ENCODE measurements at regions not wholly inside any gene's neighbourhood (a gene's known extent, or its start where the extent isn't known, plus 50 kb on each side); places are given as distances from the start of the nearest gene placed in this dataset.

- Histone ChIP-seq H3K9ac (ENCODE audit: low read length) (no peak overlapping the region), H3K27ac (ENCODE audit: low read length in 2 of 2) (no peak overlapping the region), H2AFZ (ENCODE audit: insufficient read depth, low read depth, low read length, poor library complexity, severe bottlenecking) (no peak overlapping the region), H3K9me3 (ENCODE audit: control extremely low read depth in 1 of 3, control insufficient read depth in 2 of 3, insufficient read depth in 1 of 3, low read length in 2 of 3) (no peaks in the 10 kb centered on the region), H3K4me2 (replicated peaks; ENCODE audit: low read depth, low read length, poor library complexity, severe bottlenecking) (no peak overlapping the region), H3K79me2 (ENCODE audit: control insufficient read depth, insufficient read depth, low read length) (no peaks in the 10 kb centered on the region), H3K4me1 (ENCODE audit: control insufficient read depth in 2 of 2, insufficient read depth in 2 of 2, low read length in 2 of 2) (no peaks in the 10 kb centered on the region), H3K27me3 (replicated peaks in 1 of 4; ENCODE audit: control extremely low read depth in 1 of 4, control insufficient read depth in 3 of 4, insufficient read depth in 4 of 4, low read length in 3 of 4) (no peaks in the 10 kb centered on the region), H4K20me1 (ENCODE audit: control insufficient read depth, insufficient read depth, low read length, poor library complexity, severe bottlenecking) (no peaks in the 10 kb centered on the region), H3K36me3 (replicated peaks in 1 of 2; ENCODE audit: control extremely low read depth in 1 of 2, control insufficient read depth in 1 of 2, extremely low read depth in 1 of 2, insufficient read depth in 2 of 2, low read length in 1 of 2) (no peaks in the 10 kb centered on the region), H3K4me3 (ENCODE audit: control extremely low read depth in 1 of 5, extremely low read depth in 1 of 5, insufficient read depth in 1 of 5, low read depth in 2 of 5, low read length in 4 of 5) (no peak overlapping the region)
- intact Hi-C loops (cut with micrococcal nuclease), result no loop called here
- no peaks in the 10 kb centered on the region for H3K9me3 Mint-ChIP-seq (ENCODE audit: insufficient read depth)
- no peaks in the 10 kb centered on the region for H3K27me3 Mint-ChIP-seq
- H3K4me1 Mint-ChIP-seq, result no peaks in the 10 kb centered on the region
- TF ChIP-seq CTCF (IDR thresholded peaks at IDR 0.05) (no peak), EZH2 (IDR thresholded peaks at IDR 0.05; ENCODE audit: borderline replicate concordance, insufficient read depth, low read depth, low read length, poor library complexity, severe bottlenecking) (no peak)
- ChIA-PET POLR2A (no interaction called here), CTCF (no interaction called here)
- ATAC-seq (ENCODE audit: low read depth) (no peak), DNase-seq (no peak)
- no peak overlapping the region for H3K27ac Mint-ChIP-seq
- no peak overlapping the region for H3K4me3 Mint-ChIP-seq
These were observed 234.1 kb upstream of the NR3C2 start for GRCh38 chr4:148676344-148676743.

GRCh38 chr4:148674876-148675275 is 232.7 kb upstream of the NR3C2 start:
- ATAC-seq (ENCODE audit: low read depth), result no peak
- WGBS (ENCODE audit: insufficient coverage), result no CpG with 5 or more reads among the region's 3 CpGs

More at GRCh38 chr4:148674876-148675275, 232.7 kb upstream of the NR3C2 start:
- Mint-ChIP-seq H3K4me3 (no peak overlapping the region), H3K4me1 (no peaks in the 10 kb centered on the region), H3K27me3 (no peaks in the 10 kb centered on the region), H3K9me3 (ENCODE audit: insufficient read depth) (no peaks in the 10 kb centered on the region), H3K27ac (no peak overlapping the region)
- CTCF ChIA-PET, result no interaction called here
- H3K4me3 ChIP-seq (ENCODE audit: control extremely low read depth in 1 of 5, extremely low read depth in 1 of 5, insufficient read depth in 1 of 5, low read depth in 2 of 5, low read length in 4 of 5), result no peak overlapping the region
- DNase-seq, result no peak
- no peak overlapping the region for H2AFZ ChIP-seq (ENCODE audit: insufficient read depth, low read depth, low read length, poor library complexity, severe bottlenecking)
- H3K4me2 ChIP-seq (replicated peaks; ENCODE audit: low read depth, low read length, poor library complexity, severe bottlenecking), result no peak overlapping the region
- H3K9ac ChIP-seq (ENCODE audit: low read length), result no peak overlapping the region
- H4K20me1 ChIP-seq (ENCODE audit: control insufficient read depth, insufficient read depth, low read length, poor library complexity, severe bottlenecking), result no peaks in the 10 kb centered on the region
- H3K27ac ChIP-seq (ENCODE audit: low read length in 2 of 2), result no peak overlapping the region
- TF ChIP-seq CTCF (IDR thresholded peaks at IDR 0.05) (no peak), EZH2 (IDR thresholded peaks at IDR 0.05; ENCODE audit: borderline replicate concordance, insufficient read depth, low read depth, low read length, poor library complexity, severe bottlenecking) (no peak)
- H3K9me3 ChIP-seq (ENCODE audit: control extremely low read depth in 1 of 3, control insufficient read depth in 2 of 3, insufficient read depth in 1 of 3, low read length in 2 of 3), result no peaks in the 10 kb centered on the region
- H3K4me1 ChIP-seq (ENCODE audit: control insufficient read depth in 2 of 2, insufficient read depth in 2 of 2, low read length in 2 of 2), result no peaks in the 10 kb centered on the region
- intact Hi-C loops (cut with micrococcal nuclease), result no loop called here
- POLR2A ChIA-PET, result no interaction called here
- H3K79me2 ChIP-seq (ENCODE audit: control insufficient read depth, insufficient read depth, low read length), result no peaks in the 10 kb centered on the region
- no peaks in the 10 kb centered on the region for H3K27me3 ChIP-seq (replicated peaks in 1 of 4; ENCODE audit: control extremely low read depth in 1 of 4, control insufficient read depth in 3 of 4, insufficient read depth in 4 of 4, low read length in 3 of 4)
- no peaks in the 10 kb centered on the region for H3K36me3 ChIP-seq (replicated peaks in 1 of 2; ENCODE audit: control extremely low read depth in 1 of 2, control insufficient read depth in 1 of 2, extremely low read depth in 1 of 2, insufficient read depth in 2 of 2, low read length in 1 of 2)

Measured in B cell (primary cell).